ENCODE measurements at regions not wholly inside any gene's neighbourhood (a gene's known extent, or its start where the extent isn't known, plus 50 kb on each side); places are given as distances from the start of the nearest gene placed in this dataset.

DNA sequence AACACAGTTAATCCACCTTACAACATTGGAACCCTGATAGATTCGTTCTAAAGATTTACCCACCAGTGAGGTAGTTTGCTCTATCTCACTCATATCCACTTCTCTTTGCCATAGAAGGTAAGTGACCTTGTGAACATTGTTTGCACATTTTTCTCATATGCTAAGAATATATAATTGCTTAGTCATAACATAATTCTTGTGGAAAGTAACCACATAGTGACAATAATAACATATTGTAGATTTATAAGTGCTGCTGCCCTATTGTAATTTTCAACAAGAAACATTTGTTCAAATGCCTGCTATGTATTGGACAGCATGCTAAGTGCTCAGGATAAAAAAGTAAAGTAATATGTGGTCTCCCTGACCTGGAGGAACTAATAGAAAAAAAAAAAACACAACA is 554.2 kb upstream of the KCNMB2 start:
- H3K4me3 Mint-ChIP-seq: no peak overlapping the region
- ATAC-seq (no peak), DNase-seq (no peak)
- ChIA-PET CTCF (interaction anchor here (0.9 kb wide), 1 partner anchor 33 kb away, joined by 3 read pairs; no protein-coding TSS in a partner anchor), POLR2A (no interaction called here)
- H3K36me3 Mint-ChIP-seq (ENCODE audit: low read depth): no peaks in the 10 kb centered on the region
- no peaks in the 10 kb centered on the region for H3K9me3 Mint-ChIP-seq (ENCODE audit: insufficient read depth)
- H3K27me3 Mint-ChIP-seq (ENCODE audit: low read depth): no peaks in the 10 kb centered on the region
- no peaks in the 10 kb centered on the region for H3K4me1 Mint-ChIP-seq (ENCODE audit: low read depth)
- no peak overlapping the region for H3K27ac Mint-ChIP-seq

- ATAC-seq (no peak), DNase-seq (no peak)
- ChIA-PET CTCF (no interaction called here), POLR2A (no interaction called here)
- no peak overlapping the region for H3K27ac Mint-ChIP-seq
- no peaks in the 10 kb centered on the region for H3K27me3 Mint-ChIP-seq (ENCODE audit: low read depth)
- H3K4me3 Mint-ChIP-seq: no peak overlapping the region
- no peaks in the 10 kb centered on the region for H3K36me3 Mint-ChIP-seq (ENCODE audit: low read depth)
- H3K9me3 Mint-ChIP-seq (ENCODE audit: insufficient read depth): no peaks in the 10 kb centered on the region
- H3K4me1 Mint-ChIP-seq (ENCODE audit: low read depth): no peaks in the 10 kb centered on the region
Observed at GRCh38 chr3:177983320-177983719, 552.9 kb upstream of the KCNMB2 start.

DNA sequence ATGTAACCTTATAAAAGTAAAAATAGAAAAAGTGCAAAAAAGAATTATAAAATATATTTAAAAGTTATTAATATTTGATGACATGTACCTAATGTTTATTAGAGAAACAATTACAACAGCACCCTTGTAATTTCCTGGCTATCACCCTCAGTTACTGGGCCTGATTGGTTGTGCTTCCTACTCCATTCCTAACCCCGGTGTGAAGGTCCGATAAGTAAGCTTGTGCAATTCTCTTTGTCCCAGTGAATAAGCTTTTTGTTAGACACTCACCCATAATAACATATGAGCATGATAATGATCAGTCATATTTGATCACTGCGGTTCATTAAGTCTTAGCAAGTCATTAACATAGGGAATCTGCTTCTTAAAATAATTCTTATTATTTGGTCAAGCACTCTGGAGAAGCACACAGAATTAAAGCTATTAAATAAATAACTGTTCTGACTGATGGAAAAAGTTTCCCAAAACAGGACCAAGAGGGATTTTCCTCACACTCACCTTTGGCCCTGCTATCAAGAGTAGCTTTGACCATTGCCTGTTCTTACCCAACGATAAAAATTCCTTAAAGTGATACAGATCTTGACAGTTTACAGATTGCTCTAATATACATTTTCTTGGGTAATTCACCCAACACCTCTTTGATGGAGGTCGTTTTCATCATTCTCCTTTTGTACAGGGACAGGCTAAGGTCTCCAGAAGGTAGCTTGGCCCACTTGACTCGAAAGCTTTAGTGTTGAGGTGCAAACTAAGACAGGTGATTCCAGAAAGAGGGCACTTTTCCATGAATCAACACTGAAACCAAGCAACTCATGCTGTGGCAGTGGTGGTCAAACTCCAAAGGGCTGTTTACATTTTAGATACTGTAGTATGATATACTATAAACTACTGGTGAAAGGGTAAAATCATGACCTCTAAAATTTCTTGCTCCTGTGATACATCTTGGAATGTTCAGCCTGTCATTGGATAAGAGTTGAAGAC is 543.0 kb upstream of the KCNMB2 start:
- Mint-ChIP-seq H3K4me3 (no peak overlapping the region), H3K9me3 (ENCODE audit: insufficient read depth) (no peaks in the 10 kb centered on the region), H3K27me3 (ENCODE audit: low read depth) (no peaks in the 10 kb centered on the region), H3K27ac (no peak overlapping the region), H3K4me1 (ENCODE audit: low read depth) (peaks cover 4% of the 10 kb centered on the region), H3K36me3 (ENCODE audit: low read depth) (no peaks in the 10 kb centered on the region)
- ATAC-seq: no peak
- DNase-seq: no peak
- ChIA-PET POLR2A (no interaction called here), CTCF (no interaction called here)

DNA sequence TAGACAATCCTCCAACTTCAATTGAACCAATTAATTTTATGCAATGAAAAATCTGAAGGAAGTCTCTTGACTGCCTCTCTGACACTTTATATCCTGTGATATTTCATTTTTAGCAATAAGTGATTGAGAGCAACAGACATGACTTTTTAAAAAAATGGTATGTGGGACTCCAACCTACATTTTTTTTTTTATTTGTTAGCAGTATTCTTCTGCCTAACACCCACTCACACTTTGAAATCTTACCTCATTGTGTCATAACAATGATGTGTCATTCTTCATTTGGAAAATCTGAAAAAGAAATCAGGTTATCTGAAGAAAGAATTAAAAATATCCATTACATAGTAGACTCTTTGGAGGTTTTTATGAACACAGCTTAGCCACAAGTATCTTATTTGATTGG is 541.3 kb upstream of the KCNMB2 start:
- Mint-ChIP-seq H3K4me3 (no peak overlapping the region), H3K4me1 (ENCODE audit: low read depth) (peaks cover 4% of the 10 kb centered on the region), H3K27me3 (ENCODE audit: low read depth) (no peaks in the 10 kb centered on the region), H3K9me3 (ENCODE audit: insufficient read depth) (peaks cover 8% of the 10 kb centered on the region), H3K36me3 (ENCODE audit: low read depth) (peaks cover 6% of the 10 kb centered on the region), H3K27ac (no peak overlapping the region)
- no peak for ATAC-seq
- ChIA-PET POLR2A (no interaction called here), CTCF (no interaction called here)
- DNase-seq: no peak

- no peaks in the 10 kb centered on the region for H3K27me3 Mint-ChIP-seq (ENCODE audit: low read depth)
- ATAC-seq (no peak), DNase-seq (no peak)
- ChIA-PET POLR2A (no interaction called here), CTCF (no interaction called here)
- H3K9me3 Mint-ChIP-seq (ENCODE audit: insufficient read depth): peaks cover 8% of the 10 kb centered on the region
- H3K36me3 Mint-ChIP-seq (ENCODE audit: low read depth): peaks cover 10% of the 10 kb centered on the region
- no peak overlapping the region for H3K4me3 Mint-ChIP-seq
- H3K27ac Mint-ChIP-seq: no peak overlapping the region
- H3K4me1 Mint-ChIP-seq (ENCODE audit: low read depth): peaks cover 4% of the 10 kb centered on the region
Observed at GRCh38 chr3:177995381-177996085, 540.7 kb upstream of the KCNMB2 start.

DNA sequence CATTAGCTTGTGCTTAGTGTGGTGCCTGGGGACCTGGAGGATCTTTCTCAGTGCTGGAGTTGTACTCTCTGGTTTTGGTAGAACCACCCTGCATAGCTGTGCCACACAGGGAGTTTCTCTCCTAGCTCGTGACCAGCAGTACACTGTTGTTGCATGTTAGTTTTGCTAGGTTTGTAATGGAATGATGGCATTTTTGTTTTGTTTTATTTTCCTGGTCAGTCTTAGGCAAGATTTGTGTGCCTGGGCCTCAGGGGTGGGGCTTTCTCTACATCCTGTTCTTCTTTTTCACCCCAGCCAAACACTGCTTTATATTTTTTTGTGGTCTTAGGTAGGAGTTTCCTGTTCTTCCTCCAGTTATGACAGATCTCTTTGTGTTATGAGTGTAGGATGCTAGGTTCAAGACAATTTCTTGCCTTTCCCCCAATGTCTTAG is 534.5 kb upstream of the KCNMB2 start:
- ChIA-PET CTCF (no interaction called here), POLR2A (no interaction called here)
- Mint-ChIP-seq H3K27me3 (ENCODE audit: low read depth) (no peaks in the 10 kb centered on the region), H3K36me3 (ENCODE audit: low read depth) (peaks cover 36% of the 10 kb centered on the region), H3K4me3 (peak overlapping the region; percentile 11), H3K9me3 (ENCODE audit: insufficient read depth) (peaks cover 23% of the 10 kb centered on the region), H3K4me1 (ENCODE audit: low read depth) (peaks cover 25% of the 10 kb centered on the region), H3K27ac (peak overlapping the region; percentile 90)
- peak; percentile 79 for ATAC-seq
- peak; percentile 47 for DNase-seq

DNA sequence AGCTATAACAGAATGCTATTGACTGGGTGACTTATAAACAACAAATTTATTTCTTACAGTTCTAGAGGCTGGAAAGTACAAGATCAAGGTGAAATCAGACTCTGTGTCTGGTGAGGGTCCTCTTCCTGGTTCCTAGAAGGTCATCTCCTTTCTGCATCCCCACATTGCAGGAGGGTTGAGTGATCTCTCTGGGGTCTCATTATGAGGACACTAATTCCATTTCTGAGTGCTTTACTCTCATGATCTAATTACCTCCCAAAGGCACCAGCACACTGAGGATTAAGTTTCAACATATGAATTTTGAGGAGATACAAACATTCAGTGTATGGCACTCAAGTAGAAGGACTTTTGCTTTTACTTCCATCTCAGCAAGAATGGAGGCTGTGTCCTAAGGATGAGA is 534.1 kb upstream of the KCNMB2 start:
- Mint-ChIP-seq H3K27ac (peak overlapping the region; percentile 90), H3K4me1 (ENCODE audit: low read depth) (peaks cover 25% of the 10 kb centered on the region), H3K4me3 (peak overlapping the region; percentile 11), H3K27me3 (ENCODE audit: low read depth) (no peaks in the 10 kb centered on the region), H3K36me3 (ENCODE audit: low read depth) (peaks cover 36% of the 10 kb centered on the region), H3K9me3 (ENCODE audit: insufficient read depth) (peaks cover 23% of the 10 kb centered on the region)
- DNase-seq (no peak), ATAC-seq (peak; percentile 15)
- ChIA-PET CTCF (no interaction called here), POLR2A (no interaction called here)

DNA sequence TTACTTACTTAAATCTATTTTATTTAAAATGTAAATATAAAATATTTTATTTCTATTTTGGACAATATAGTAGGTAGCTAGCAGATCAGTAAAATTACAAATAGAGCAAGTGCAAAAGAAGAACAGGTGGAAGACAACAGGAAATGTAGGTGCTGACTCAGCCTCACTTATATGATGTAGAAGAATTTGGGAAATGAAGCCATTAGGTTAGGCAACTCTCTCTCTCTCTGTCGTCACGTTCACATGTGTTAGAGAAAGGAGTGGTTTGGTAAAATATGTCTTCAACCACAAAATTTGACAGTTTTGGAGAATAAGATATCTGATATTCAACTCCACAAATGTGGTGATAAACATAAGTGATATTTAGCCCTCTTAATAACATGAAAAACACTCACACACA is 532.5 kb upstream of the KCNMB2 start:
- CTCF ChIA-PET: no interaction called here
- no peak overlapping the region for H3K4me3 Mint-ChIP-seq
- DNase-seq (no peak), ATAC-seq (no peak)
- H3K36me3 Mint-ChIP-seq (ENCODE audit: low read depth): peaks cover 36% of the 10 kb centered on the region
- POLR2A ChIA-PET: no interaction called here
- no peaks in the 10 kb centered on the region for H3K27me3 Mint-ChIP-seq (ENCODE audit: low read depth)
- H3K4me1 Mint-ChIP-seq (ENCODE audit: low read depth): peaks cover 25% of the 10 kb centered on the region
- no peak overlapping the region for H3K27ac Mint-ChIP-seq
- H3K9me3 Mint-ChIP-seq (ENCODE audit: insufficient read depth): peaks cover 23% of the 10 kb centered on the region

DNA sequence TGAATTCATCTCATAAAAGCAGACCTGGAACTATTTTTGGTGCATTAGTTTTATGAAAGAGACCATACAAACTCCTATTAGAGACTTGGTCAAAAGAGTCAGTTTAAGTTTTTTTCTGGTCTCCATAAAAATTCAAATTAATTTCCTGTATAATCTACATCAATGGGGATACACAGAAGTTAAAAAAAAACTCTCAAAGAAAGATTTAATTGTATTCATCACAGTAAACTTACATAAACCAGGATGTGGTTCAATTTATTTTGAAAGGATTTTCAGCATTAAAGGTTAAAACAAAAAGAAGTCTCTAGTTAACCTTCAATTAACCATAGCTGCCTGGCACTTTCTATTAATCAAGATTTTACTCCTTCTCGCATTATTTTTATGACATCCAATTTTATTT is 530.3 kb upstream of the KCNMB2 start:
- no peak for ATAC-seq
- POLR2A ChIA-PET: no interaction called here
- Mint-ChIP-seq H3K9me3 (ENCODE audit: insufficient read depth) (peaks cover 16% of the 10 kb centered on the region), H3K27ac (no peak overlapping the region), H3K27me3 (ENCODE audit: low read depth) (no peaks in the 10 kb centered on the region), H3K4me1 (ENCODE audit: low read depth) (peaks cover 25% of the 10 kb centered on the region), H3K4me3 (no peak overlapping the region), H3K36me3 (ENCODE audit: low read depth) (peaks cover 24% of the 10 kb centered on the region)
- no peak for DNase-seq
- CTCF ChIA-PET: no interaction called here

- CTCF ChIA-PET: interaction anchor here (0.5 kb wide), 1 partner anchor 204 kb away, joined by 3 read pairs; no protein-coding TSS in a partner anchor
- Mint-ChIP-seq H3K4me1 (ENCODE audit: low read depth) (peaks cover 4% of the 10 kb centered on the region), H3K9me3 (ENCODE audit: insufficient read depth) (no peaks in the 10 kb centered on the region), H3K4me3 (no peak overlapping the region), H3K27me3 (ENCODE audit: low read depth) (no peaks in the 10 kb centered on the region), H3K36me3 (ENCODE audit: low read depth) (no peaks in the 10 kb centered on the region), H3K27ac (no peak overlapping the region)
- POLR2A ChIA-PET: no interaction called here
- no peak for DNase-seq
- ATAC-seq: no peak
Observed at GRCh38 chr3:178010306-178010705, 525.9 kb upstream of the KCNMB2 start.

DNA sequence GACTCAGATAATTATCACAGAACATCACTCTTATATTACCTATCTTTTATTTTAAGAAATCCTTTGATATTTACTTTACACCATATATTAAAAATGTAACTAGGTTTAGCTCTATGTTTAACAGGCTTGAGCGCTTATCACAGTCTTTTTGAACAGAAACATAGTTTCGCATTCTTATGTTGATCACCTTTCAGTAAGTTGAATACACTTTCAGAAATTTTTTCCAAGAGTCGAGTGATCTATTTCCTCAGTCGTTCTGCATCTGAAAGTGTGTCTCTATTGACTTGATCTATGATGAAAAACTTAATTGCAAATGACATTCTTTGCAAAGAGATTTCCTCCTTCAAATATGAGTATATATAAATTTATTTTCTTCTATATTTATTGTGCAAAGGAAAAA is 516.6 kb upstream of the KCNMB2 start:
- Mint-ChIP-seq H3K4me3 (no peak overlapping the region), H3K27me3 (ENCODE audit: low read depth) (no peaks in the 10 kb centered on the region), H3K9me3 (ENCODE audit: insufficient read depth) (no peaks in the 10 kb centered on the region), H3K36me3 (ENCODE audit: low read depth) (no peaks in the 10 kb centered on the region), H3K27ac (no peak overlapping the region), H3K4me1 (ENCODE audit: low read depth) (no peaks in the 10 kb centered on the region)
- POLR2A ChIA-PET: no interaction called here
- CTCF ChIA-PET: no interaction called here
- no peak for DNase-seq
- ATAC-seq: no peak

- ChIA-PET POLR2A (no interaction called here), CTCF (no interaction called here)
- Mint-ChIP-seq H3K4me3 (no peak overlapping the region), H3K36me3 (ENCODE audit: low read depth) (no peaks in the 10 kb centered on the region), H3K27me3 (ENCODE audit: low read depth) (no peaks in the 10 kb centered on the region), H3K27ac (no peak overlapping the region), H3K4me1 (ENCODE audit: low read depth) (no peaks in the 10 kb centered on the region), H3K9me3 (ENCODE audit: insufficient read depth) (no peaks in the 10 kb centered on the region)
- ATAC-seq (no peak), DNase-seq (no peak)
Observed at GRCh38 chr3:178022599-178022998, 513.6 kb upstream of the KCNMB2 start.
